GM23248 (cell line): ENCODE measurements at regions not wholly inside any gene's neighbourhood (a gene's known extent, or its start where the extent isn't known, plus 50 kb on each side); places are given as distances from the start of the nearest gene placed in this dataset.

Experiments
- EZH2 ChIP-seq: fragments of 200-600 bp; sonication (generic); IDR thresholded peaks from 2 replicates; pipeline ENCODE4 v1.6.1; 2018; ENCODE audit warnings: antibody characterized with exemption, mild to moderate bottlenecking; ENCODE audit not compliant: insufficient read depth, poor library complexity, severe bottlenecking
- EZH2phosphoT487 ChIP-seq: fragments of 200-600 bp; sonication (generic); IDR thresholded peaks from 2 replicates; pipeline ENCODE4 v1.6.1; 2018; ENCODE audit warnings: antibody characterized with exemption, moderate library complexity, mild to moderate bottlenecking, low read depth; ENCODE audit not compliant: insufficient read depth

DNA sequence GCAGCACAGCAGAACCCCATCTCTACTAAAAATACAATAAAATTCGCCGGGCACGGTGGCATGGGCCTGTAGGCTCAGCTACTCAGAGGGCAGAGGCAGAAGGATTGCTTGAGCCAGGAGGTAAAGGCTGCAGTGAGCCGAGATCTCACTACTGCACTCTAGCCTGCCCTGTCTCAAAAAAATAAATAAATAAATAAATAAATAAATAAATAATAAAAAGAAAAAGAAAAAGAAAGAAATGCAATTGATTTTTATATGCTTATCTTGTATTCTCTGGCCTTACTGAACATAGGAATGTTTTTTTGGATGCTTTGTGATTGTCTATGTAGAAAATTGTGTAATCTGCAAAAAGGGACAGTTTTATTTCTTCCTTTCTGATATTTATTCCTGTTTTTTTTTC, 132.5 kb downstream of the BARX2 start:
- no peak for TF ChIP-seq EZH2phosphoT487
- no peak for TF ChIP-seq EZH2
